GM12878 (cell line): ENCODE measurements at regions not wholly inside any gene's neighbourhood (a gene's known extent, or its start where the extent isn't known, plus 50 kb on each side); places are given as distances from the start of the nearest gene placed in this dataset.

Experiments used
- ATAC-seq: fragments of 200-7000 bp; cut with Tn5 transposase; 3 replicates; pipeline ENCODE4 v1.9.1; 2020; ENCODE audit warnings: mild to moderate bottlenecking, moderate library complexity
- BruUV-seq: library from RNA; stranded (reverse); fragments of 400-500 nt; replicated peaks from 2 replicates; lab custom pipeline; 2021; lab: Mats Ljungman, UMichigan
- CTCF ChIA-PET: fragments of 300-600 bp; sonication (Branson Sonifier 250); formaldehyde crosslinking; extraction: SDS; loops from one replicate; lab custom pipeline; 2021; ENCODE audit warnings: inconsistent platforms; lab: Yijun Ruan, JAX
- POLR2A ChIA-PET: fragments of 350-600 bp; formaldehyde crosslinking; extraction: SDS; loops from one replicate; lab custom pipeline; 2021; ENCODE audit warnings: inconsistent platforms; lab: Charles Lee
- RAD21 ChIA-PET: fragments of 300-600 bp; sonication (Branson Sonifier 250); formaldehyde crosslinking; loops from one replicate; lab custom pipeline; 2023; ENCODE audit warnings: antibody characterized with exemption; ENCODE audit not compliant: unreplicated experiment; lab: Charles Lee
- SMC1A ChIA-PET: fragments of 300-600 bp; sonication (Branson Sonifier 250); formaldehyde crosslinking; loops from one replicate; lab custom pipeline; 2023; ENCODE audit not compliant: unreplicated experiment, uncharacterized antibody; lab: Charles Lee
- DNase-seq: peaks from one replicate; pipeline ENCODE4 v3.0.0-alpha.2; 2011; ENCODE audit warnings: low read depth, low spot score
- FAIRE-seq: peaks from 3 replicates; lab custom pipeline; 2011; peaks lifted over from hg19 to GRCh38; lab: Jason Lieb, UNC
- H2AFZ ChIP-seq: 2 replicates; pipeline ENCODE4 v1.6.0; 2011; ENCODE audit warnings: low read depth, low read length, control low read depth; ENCODE audit not compliant: control insufficient read depth
- H3K27ac ChIP-seq: 2 replicates; pipeline ENCODE4 v1.5.1; 2011; ENCODE audit warnings: control low read depth; ENCODE audit not compliant: control insufficient read depth, insufficient read depth
- H3K27me3 ChIP-seq, 2 experiments: replicated peaks in 1 of 2; 2 replicates each; pipeline versions ENCODE4 v1.6.0 to v1.6.1; 2011; ENCODE audit warnings: low read length in 1 of 2; ENCODE audit not compliant: control insufficient read depth in 2 of 2, insufficient read depth in 2 of 2
- H3K36me3 ChIP-seq, 2 experiments: 2 replicates each; pipeline ENCODE4 v1.5.1; 2011; ENCODE audit warnings: low read length in 1 of 2; ENCODE audit not compliant: control insufficient read depth in 2 of 2, insufficient read depth in 2 of 2
- H3K4me1 ChIP-seq: 2 replicates; pipeline ENCODE4 v1.6.1; 2011; ENCODE audit warnings: mild to moderate bottlenecking, low read length, moderate library complexity, mixed read lengths; ENCODE audit not compliant: control insufficient read depth, insufficient read depth
- H3K4me2 ChIP-seq: 2 replicates; pipeline ENCODE4 v1.6.0; 2011; ENCODE audit warnings: control low read depth; ENCODE audit not compliant: control insufficient read depth, insufficient read depth
- H3K4me3 ChIP-seq: fragments of 200-600 bp; sonication (generic); 2 replicates; pipeline ENCODE4 v1.5.1; 2016
- H3K79me2 ChIP-seq: 2 replicates; pipeline ENCODE4 v1.6.0; 2011; ENCODE audit warnings: low read length; ENCODE audit not compliant: control insufficient read depth, insufficient read depth
- H3K9ac ChIP-seq: 2 replicates; pipeline ENCODE4 v1.8.0; 2011; ENCODE audit warnings: low read length, control low read depth, mixed read lengths; ENCODE audit not compliant: control insufficient read depth, insufficient read depth
- H3K9me3 ChIP-seq: replicated peaks from 3 replicates; pipeline ENCODE4 v1.5.1; 2011; ENCODE audit warnings: mild to moderate bottlenecking, low read length; ENCODE audit not compliant: control insufficient read depth, insufficient read depth
- H4K20me1 ChIP-seq: 2 replicates; pipeline ENCODE4 v1.6.0; 2011; ENCODE audit not compliant: control insufficient read depth, insufficient read depth
- EED ChIP-seq: sonication (generic); IDR thresholded peaks from 2 replicates; pipeline ENCODE4 v1.6.1; 2016; ENCODE audit warnings: antibody characterized with exemption, low read depth
- IRF4 ChIP-seq: IDR thresholded peaks from 2 replicates; pipeline ENCODE4 v1.6.1; 2011; ENCODE audit warnings: low read depth, low read length
- JUND ChIP-seq: IDR thresholded peaks from 2 replicates; pipeline ENCODE4 v1.6.1; 2012; ENCODE audit warnings: low read depth, mild to moderate bottlenecking, low read length, improper control_type of control experiment, moderate library complexity
- MEF2B ChIP-seq: fragments of 450-650 bp; IDR thresholded peaks from 2 replicates; pipeline ENCODE4 v1.6.1; 2018; ENCODE audit warnings: mild to moderate bottlenecking, moderate library complexity; ENCODE audit not compliant: partially characterized antibody, poor library complexity, severe bottlenecking
- MXI1 ChIP-seq: fragments of 150-350 bp; IDR thresholded peaks from 2 replicates; pipeline ENCODE4 v1.6.1; 2011; ENCODE audit warnings: low read depth, mild to moderate bottlenecking, inconsistent platforms, low read length, improper control_type of control experiment
- NFXL1 ChIP-seq: fragments of 450-650 bp; IDR thresholded peaks from 2 replicates; pipeline ENCODE4 v1.6.1; 2017; ENCODE audit warnings: antibody characterized with exemption, mild to moderate bottlenecking, borderline replicate concordance
- SMARCA5 ChIP-seq: fragments of 450-650 bp; IDR thresholded peaks from 2 replicates; pipeline ENCODE4 v1.6.1; 2017; ENCODE audit warnings: mild to moderate bottlenecking
- SMC3 ChIP-seq: IDR thresholded peaks from 2 replicates; pipeline ENCODE4 v1.6.1; 2011; ENCODE audit warnings: low read length, improper control_type of control experiment, borderline replicate concordance
- TARDBP ChIP-seq: IDR thresholded peaks from 2 replicates; pipeline ENCODE4 v1.6.1; 2016; ENCODE audit warnings: borderline replicate concordance
- TBL1XR1 ChIP-seq: IDR thresholded peaks from 2 replicates; pipeline ENCODE4 v1.6.1; 2012; ENCODE audit warnings: low read depth, low read length, improper control_type of control experiment
- TCF3 ChIP-seq: IDR thresholded peaks from 2 replicates; pipeline ENCODE4 v1.6.1; 2012; ENCODE audit warnings: low read depth, mild to moderate bottlenecking, low read length, borderline replicate concordance; ENCODE audit not compliant: insufficient read depth
- ZNF24 ChIP-seq: fragments of 450-650 bp; IDR thresholded peaks from 2 replicates; pipeline ENCODE4 v1.6.1; 2017; ENCODE audit warnings: antibody characterized with exemption, mild to moderate bottlenecking
- WGBS: methylation state at CpG from one replicate; pipeline ENCODE4 v1.1.6; 2016; ENCODE audit warnings: low lambda C conversion rate; ENCODE audit not compliant: insufficient replicate concordance, insufficient coverage; ENCODE audit errors: missing lambda C conversion rate; 5-methylcytosine and 5-hydroxymethylcytosine counted together
- in situ Hi-C: fragments of 300-500 bp; cut with MboI; formaldehyde crosslinking; loops from 9 replicates; pipeline ENCODE4 v1.14.3; 2018; ENCODE audit warnings: mixed read lengths
- intact Hi-C: fragments of 100-400 bp; cut with micrococcal nuclease; formaldehyde crosslinking; loops from one replicate; pipeline ENCODE4 v1.14.2; 2022; ENCODE audit not compliant: unreplicated experiment
- TF ChIP-seq, protein P1 (sequence below): IDR thresholded peaks from 2 replicates; pipeline ENCODE4 v1.6.1; 2011; ENCODE audit warnings: mild to moderate bottlenecking, low read depth, low read length, moderate library complexity; ENCODE audit not compliant: insufficient replicate concordance
- TF ChIP-seq, protein P2 (sequence below): fragments of 450-650 bp; IDR thresholded peaks from 2 replicates; pipeline ENCODE4 v1.6.1; 2017; ENCODE audit warnings: borderline replicate concordance
- TF ChIP-seq, protein P3 (sequence below): IDR thresholded peaks from 2 replicates; pipeline ENCODE4 v1.6.1; 2012; ENCODE audit warnings: low read length, inconsistent platforms

DNA sequence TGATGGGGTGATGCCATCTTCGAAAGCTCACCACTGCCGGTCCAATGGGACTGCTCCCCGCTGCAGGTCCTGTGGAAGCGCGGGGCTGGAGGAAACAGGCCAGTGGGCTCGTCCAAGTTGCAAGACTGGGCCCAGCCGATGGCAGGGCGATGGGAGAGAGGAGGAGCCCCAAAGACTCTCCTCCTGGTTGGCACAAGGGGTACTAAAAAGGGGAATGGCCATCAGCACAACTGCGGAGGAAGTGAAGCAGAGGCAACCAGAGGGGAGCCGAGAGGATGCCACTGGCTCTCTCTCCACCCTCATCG is 357.1 kb downstream of the SHANK2 start:
- POLR2A ChIA-PET = no interaction called here
- WGBS = 47% methylated on average over 11 of the region's 11 CpGs

DNA sequence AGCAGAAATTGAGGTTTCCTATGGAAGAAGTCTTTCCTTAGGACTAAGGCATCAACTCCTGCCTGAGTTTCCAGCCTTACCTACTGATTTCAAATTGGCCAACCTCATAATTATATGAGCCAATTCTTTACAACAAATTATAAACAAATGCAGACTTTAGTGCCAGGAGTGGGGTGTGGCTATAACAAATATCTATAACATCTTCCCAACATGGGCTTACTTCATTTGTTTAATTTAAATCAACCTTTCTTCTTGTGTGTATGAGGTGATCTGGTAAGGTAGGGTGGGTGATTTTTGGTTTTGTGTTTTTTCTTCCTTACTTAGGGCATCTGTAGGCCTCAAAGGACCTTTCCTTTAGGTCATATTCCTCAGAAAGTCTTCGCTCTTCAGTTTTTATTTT is 354.9 kb downstream of the SHANK2 start:
- Histone ChIP-seq H4K20me1 (no peaks in the 10 kb centered on the region), H3K4me3 (no peak overlapping the region), H3K27me3 (no peaks in the 10 kb centered on the region), H3K79me2 (no peaks in the 10 kb centered on the region), H3K36me3 (no peaks in the 10 kb centered on the region), H3K4me2 (no peak overlapping the region), H3K9ac (no peak overlapping the region), H3K4me1 (no peaks in the 10 kb centered on the region), H3K27ac (no peak overlapping the region), H3K9me3 (peaks cover 1% of the 10 kb centered on the region; the same call in 2 of the 3 replicates), H2AFZ (no peak overlapping the region)
- ATAC-seq (no peak), DNase-seq (no peak), FAIRE-seq (no peak)
- ChIA-PET CTCF (no interaction called here), POLR2A (no interaction called here), RAD21 (no interaction called here), SMC1A (no interaction called here)
- 6% methylated on average over 1 of the region's 1 CpG for WGBS
- intact Hi-C loops = no loop called here
- no TSS peak for BruUV-seq
- in situ Hi-C loops = no loop called here
- TF ChIP-seq, protein P1, sequence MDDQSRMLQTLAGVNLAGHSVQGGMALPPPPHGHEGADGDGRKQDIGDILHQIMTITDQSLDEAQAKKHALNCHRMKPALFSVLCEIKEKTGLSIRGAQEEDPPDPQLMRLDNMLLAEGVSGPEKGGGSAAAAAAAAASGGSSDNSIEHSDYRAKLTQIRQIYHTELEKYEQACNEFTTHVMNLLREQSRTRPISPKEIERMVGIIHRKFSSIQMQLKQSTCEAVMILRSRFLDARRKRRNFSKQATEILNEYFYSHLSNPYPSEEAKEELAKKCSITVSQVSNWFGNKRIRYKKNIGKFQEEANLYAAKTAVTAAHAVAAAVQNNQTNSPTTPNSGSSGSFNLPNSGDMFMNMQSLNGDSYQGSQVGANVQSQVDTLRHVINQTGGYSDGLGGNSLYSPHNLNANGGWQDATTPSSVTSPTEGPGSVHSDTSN = no peak
- TF ChIP-seq TARDBP (no peak), EED (no peak), SMC3 (no peak), IRF4 (no peak), MXI1 (no peak), MEF2B (no peak), TCF3 (no peak), ZNF24 (no peak), NFXL1 (no peak)

More for the DNA sequence above, 357.1 kb downstream of the SHANK2 start:
- H3K4me2 ChIP-seq = no peak overlapping the region
- H3K79me2 ChIP-seq = no peaks in the 10 kb centered on the region
- H3K9me3 ChIP-seq = peaks cover 1% of the 10 kb centered on the region; the same call in 2 of the 3 replicates
- SMC1A ChIA-PET = no interaction called here
- H2AFZ ChIP-seq = no peak overlapping the region
- no peak overlapping the region for H3K4me3 ChIP-seq
- H4K20me1 ChIP-seq = no peaks in the 10 kb centered on the region
- CTCF ChIA-PET = no interaction called here
- intact Hi-C loops (no loop called here), in situ Hi-C loops (no loop called here)
- no peaks in the 10 kb centered on the region for H3K36me3 ChIP-seq
- no peak overlapping the region for H3K9ac ChIP-seq
- DNase-seq = no peak
- RAD21 ChIA-PET = no interaction called here
- ATAC-seq = no peak
- TF ChIP-seq JUND (no peak), TBL1XR1 (no peak), SMARCA5 (no peak)
- TF ChIP-seq, protein P2, sequence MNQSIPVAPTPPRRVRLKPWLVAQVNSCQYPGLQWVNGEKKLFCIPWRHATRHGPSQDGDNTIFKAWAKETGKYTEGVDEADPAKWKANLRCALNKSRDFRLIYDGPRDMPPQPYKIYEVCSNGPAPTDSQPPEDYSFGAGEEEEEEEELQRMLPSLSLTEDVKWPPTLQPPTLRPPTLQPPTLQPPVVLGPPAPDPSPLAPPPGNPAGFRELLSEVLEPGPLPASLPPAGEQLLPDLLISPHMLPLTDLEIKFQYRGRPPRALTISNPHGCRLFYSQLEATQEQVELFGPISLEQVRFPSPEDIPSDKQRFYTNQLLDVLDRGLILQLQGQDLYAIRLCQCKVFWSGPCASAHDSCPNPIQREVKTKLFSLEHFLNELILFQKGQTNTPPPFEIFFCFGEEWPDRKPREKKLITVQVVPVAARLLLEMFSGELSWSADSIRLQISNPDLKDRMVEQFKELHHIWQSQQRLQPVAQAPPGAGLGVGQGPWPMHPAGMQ = no peak
- TF ChIP-seq, protein P3, sequence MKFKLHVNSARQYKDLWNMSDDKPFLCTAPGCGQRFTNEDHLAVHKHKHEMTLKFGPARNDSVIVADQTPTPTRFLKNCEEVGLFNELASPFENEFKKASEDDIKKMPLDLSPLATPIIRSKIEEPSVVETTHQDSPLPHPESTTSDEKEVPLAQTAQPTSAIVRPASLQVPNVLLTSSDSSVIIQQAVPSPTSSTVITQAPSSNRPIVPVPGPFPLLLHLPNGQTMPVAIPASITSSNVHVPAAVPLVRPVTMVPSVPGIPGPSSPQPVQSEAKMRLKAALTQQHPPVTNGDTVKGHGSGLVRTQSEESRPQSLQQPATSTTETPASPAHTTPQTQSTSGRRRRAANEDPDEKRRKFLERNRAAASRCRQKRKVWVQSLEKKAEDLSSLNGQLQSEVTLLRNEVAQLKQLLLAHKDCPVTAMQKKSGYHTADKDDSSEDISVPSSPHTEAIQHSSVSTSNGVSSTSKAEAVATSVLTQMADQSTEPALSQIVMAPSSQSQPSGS = no peak
- H3K27me3 ChIP-seq = no peaks in the 10 kb centered on the region
- no peak overlapping the region for H3K27ac ChIP-seq
- BruUV-seq = no TSS peak
- FAIRE-seq = no peak
- H3K4me1 ChIP-seq = no peaks in the 10 kb centered on the region
